GM12878 (cell line): ENCODE measurements at regions not wholly inside any gene's neighbourhood (a gene's known extent, or its start where the extent isn't known, plus 50 kb on each side); places are given as distances from the start of the nearest gene placed in this dataset.

Source experiments
- ATAC-seq: fragments of 200-7000 bp; cut with Tn5 transposase; 3 replicates; pipeline ENCODE4 v1.9.1; 2020; ENCODE audit warnings: mild to moderate bottlenecking, moderate library complexity
- BruUV-seq: library from RNA; stranded (reverse); fragments of 400-500 nt; replicated peaks from 2 replicates; lab custom pipeline; 2021; lab: Mats Ljungman, UMichigan
- CTCF ChIA-PET: fragments of 300-600 bp; sonication (Branson Sonifier 250); formaldehyde crosslinking; extraction: SDS; loops from one replicate; lab custom pipeline; 2021; ENCODE audit warnings: inconsistent platforms; lab: Yijun Ruan, JAX
- POLR2A ChIA-PET: fragments of 350-600 bp; formaldehyde crosslinking; extraction: SDS; loops from one replicate; lab custom pipeline; 2021; ENCODE audit warnings: inconsistent platforms; lab: Charles Lee
- RAD21 ChIA-PET: fragments of 300-600 bp; sonication (Branson Sonifier 250); formaldehyde crosslinking; loops from one replicate; lab custom pipeline; 2023; ENCODE audit warnings: antibody characterized with exemption; ENCODE audit not compliant: unreplicated experiment; lab: Charles Lee
- SMC1A ChIA-PET: fragments of 300-600 bp; sonication (Branson Sonifier 250); formaldehyde crosslinking; loops from one replicate; lab custom pipeline; 2023; ENCODE audit not compliant: unreplicated experiment, uncharacterized antibody; lab: Charles Lee
- DNase-seq: peaks from one replicate; pipeline ENCODE4 v3.0.0-alpha.2; 2011; ENCODE audit warnings: low read depth, low spot score
- FAIRE-seq: peaks from 3 replicates; lab custom pipeline; 2011; peaks lifted over from hg19 to GRCh38; lab: Jason Lieb, UNC
- H2AFZ ChIP-seq: 2 replicates; pipeline ENCODE4 v1.6.0; 2011; ENCODE audit warnings: low read depth, low read length, control low read depth; ENCODE audit not compliant: control insufficient read depth
- H3K27ac ChIP-seq: 2 replicates; pipeline ENCODE4 v1.5.1; 2011; ENCODE audit warnings: control low read depth; ENCODE audit not compliant: control insufficient read depth, insufficient read depth
- H3K27me3 ChIP-seq, 2 experiments: replicated peaks in 1 of 2; 2 replicates each; pipeline versions ENCODE4 v1.6.0 to v1.6.1; 2011; ENCODE audit warnings: low read length in 1 of 2; ENCODE audit not compliant: control insufficient read depth in 2 of 2, insufficient read depth in 2 of 2
- H3K36me3 ChIP-seq, 2 experiments: 2 replicates each; pipeline ENCODE4 v1.5.1; 2011; ENCODE audit warnings: low read length in 1 of 2; ENCODE audit not compliant: control insufficient read depth in 2 of 2, insufficient read depth in 2 of 2
- H3K4me1 ChIP-seq: 2 replicates; pipeline ENCODE4 v1.6.1; 2011; ENCODE audit warnings: mild to moderate bottlenecking, low read length, moderate library complexity, mixed read lengths; ENCODE audit not compliant: control insufficient read depth, insufficient read depth
- H3K4me2 ChIP-seq: 2 replicates; pipeline ENCODE4 v1.6.0; 2011; ENCODE audit warnings: control low read depth; ENCODE audit not compliant: control insufficient read depth, insufficient read depth
- H3K4me3 ChIP-seq: fragments of 200-600 bp; sonication (generic); 2 replicates; pipeline ENCODE4 v1.5.1; 2016
- H3K79me2 ChIP-seq: 2 replicates; pipeline ENCODE4 v1.6.0; 2011; ENCODE audit warnings: low read length; ENCODE audit not compliant: control insufficient read depth, insufficient read depth
- H3K9ac ChIP-seq: 2 replicates; pipeline ENCODE4 v1.8.0; 2011; ENCODE audit warnings: low read length, control low read depth, mixed read lengths; ENCODE audit not compliant: control insufficient read depth, insufficient read depth
- H3K9me3 ChIP-seq: replicated peaks from 3 replicates; pipeline ENCODE4 v1.5.1; 2011; ENCODE audit warnings: mild to moderate bottlenecking, low read length; ENCODE audit not compliant: control insufficient read depth, insufficient read depth
- H4K20me1 ChIP-seq: 2 replicates; pipeline ENCODE4 v1.6.0; 2011; ENCODE audit not compliant: control insufficient read depth, insufficient read depth
- CBFB ChIP-seq: IDR thresholded peaks from 2 replicates; pipeline ENCODE4 v1.6.1; 2016; ENCODE audit warnings: antibody characterized with exemption, low read depth
- EED ChIP-seq: sonication (generic); IDR thresholded peaks from 2 replicates; pipeline ENCODE4 v1.6.1; 2016; ENCODE audit warnings: antibody characterized with exemption, low read depth
- GABPA ChIP-seq: IDR thresholded peaks from 2 replicates; pipeline ENCODE4 v1.6.1; 2014; ENCODE audit warnings: antibody characterized with exemption, low read depth, mild to moderate bottlenecking, inconsistent platforms
- MAX ChIP-seq: IDR thresholded peaks from 2 replicates; pipeline ENCODE4 v1.6.1; 2012; ENCODE audit warnings: low read depth, low read length, improper control_type of control experiment
- NFIC ChIP-seq: IDR thresholded peaks from 2 replicates; pipeline ENCODE4 v1.6.1; 2012; ENCODE audit warnings: low read depth, mild to moderate bottlenecking, inconsistent platforms, low read length, moderate library complexity
- NR2C2 ChIP-seq: IDR thresholded peaks from 2 replicates; pipeline ENCODE4 v1.6.1; 2011; ENCODE audit warnings: borderline replicate concordance, low read depth; ENCODE audit not compliant: control insufficient read depth, insufficient read length
- PBX3 ChIP-seq: IDR thresholded peaks from 2 replicates; pipeline ENCODE4 v1.6.1; 2011; ENCODE audit warnings: mild to moderate bottlenecking, low read depth, low read length, moderate library complexity; ENCODE audit not compliant: insufficient replicate concordance
- POLR2AphosphoS5 ChIP-seq: IDR thresholded peaks from 2 replicates; pipeline ENCODE4 v1.6.1; 2011; ENCODE audit warnings: mild to moderate bottlenecking, low read length, inconsistent platforms
- SREBF2 ChIP-seq: IDR thresholded peaks from 2 replicates; pipeline ENCODE4 v1.6.1; 2012; ENCODE audit warnings: mild to moderate bottlenecking, low read length
- SRF ChIP-seq, 2 experiments: IDR thresholded peaks; 2 replicates each; pipeline ENCODE4 v1.6.1; 2011; ENCODE audit warnings: low read depth in 2 of 2, low read length in 2 of 2, mild to moderate bottlenecking in 1 of 2, moderate library complexity in 1 of 2
- TCF7 ChIP-seq: IDR thresholded peaks from 2 replicates; pipeline ENCODE4 v1.6.1; 2014; ENCODE audit warnings: antibody characterized with exemption, borderline replicate concordance
- YBX1 ChIP-seq: fragments of 450-650 bp; IDR thresholded peaks from 2 replicates; pipeline ENCODE4 v1.6.1; 2016; ENCODE audit warnings: antibody characterized with exemption
- ZBTB33 ChIP-seq: fragments of 450-650 bp; IDR thresholded peaks from 2 replicates; pipeline ENCODE4 v1.6.1; 2017; ENCODE audit warnings: mild to moderate bottlenecking
- ZNF622 ChIP-seq: fragments of 450-650 bp; IDR thresholded peaks from 2 replicates; pipeline ENCODE4 v1.6.1; 2017; ENCODE audit warnings: mild to moderate bottlenecking, inconsistent platforms
- ZZZ3 ChIP-seq: IDR thresholded peaks from 2 replicates; pipeline ENCODE4 v1.6.1; 2011; ENCODE audit warnings: low read depth; ENCODE audit not compliant: control insufficient read depth, insufficient read length
- WGBS: methylation state at CpG from one replicate; pipeline ENCODE4 v1.1.6; 2016; ENCODE audit warnings: low lambda C conversion rate; ENCODE audit not compliant: insufficient replicate concordance, insufficient coverage; ENCODE audit errors: missing lambda C conversion rate; 5-methylcytosine and 5-hydroxymethylcytosine counted together
- in situ Hi-C: fragments of 300-500 bp; cut with MboI; formaldehyde crosslinking; loops from 9 replicates; pipeline ENCODE4 v1.14.3; 2018; ENCODE audit warnings: mixed read lengths
- intact Hi-C: fragments of 100-400 bp; cut with micrococcal nuclease; formaldehyde crosslinking; loops from one replicate; pipeline ENCODE4 v1.14.2; 2022; ENCODE audit not compliant: unreplicated experiment
- TF ChIP-seq, protein P1 (sequence below): fragments of 450-650 bp; formaldehyde crosslinking; IDR thresholded peaks from 2 replicates; pipeline ENCODE4 v1.4.0; 2020; ENCODE audit warnings: mild to moderate bottlenecking, moderate library complexity

DNA sequence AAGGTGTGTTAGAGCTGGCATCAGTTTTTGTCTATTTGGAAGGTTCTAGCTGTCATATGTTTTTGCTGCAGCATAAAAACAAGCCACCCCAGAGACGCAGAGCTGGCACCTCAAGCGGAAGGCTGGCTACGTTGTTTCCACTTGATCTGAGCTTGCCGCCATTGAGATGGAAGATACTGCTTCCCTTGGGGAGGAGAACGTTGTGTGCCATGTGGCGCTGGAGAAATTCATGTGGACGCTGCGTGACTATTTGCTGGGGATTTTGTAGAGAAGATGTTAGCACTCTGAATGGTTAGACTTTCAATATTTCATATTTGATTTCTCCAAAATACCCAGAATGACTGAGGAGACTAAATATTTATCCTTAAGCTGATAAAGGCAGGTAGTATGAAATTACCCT lies 216.2 kb upstream of the ST6GAL2 start:
- Histone ChIP-seq H3K27ac (no peak overlapping the region), H3K9ac (no peak overlapping the region), H3K4me3 (no peak overlapping the region), H3K4me1 (no peaks in the 10 kb centered on the region), H3K4me2 (no peak overlapping the region), H2AFZ (no peak overlapping the region), H3K79me2 (no peaks in the 10 kb centered on the region), H3K27me3 (no peaks in the 10 kb centered on the region), H3K9me3 (no peaks in the 10 kb centered on the region), H4K20me1 (no peaks in the 10 kb centered on the region), H3K36me3 (no peaks in the 10 kb centered on the region)
- WGBS, result 68% methylated on average over 8 of the region's 8 CpGs
- ChIA-PET RAD21 (no interaction called here), POLR2A (no interaction called here), SMC1A (no interaction called here), CTCF (no interaction called here)
- no TSS peak for BruUV-seq
- in situ Hi-C loops, result no loop called here
- ATAC-seq (no peak), FAIRE-seq (no peak), DNase-seq (no peak)
- intact Hi-C loops, result no loop called here
- TF ChIP-seq EED (no peak), YBX1 (no peak), SREBF2 (no peak), NR2C2 (no peak), GABPA (no peak), CBFB (no peak), SRF (IDR thresholded peaks at IDR 0.05; ENCODE audit: low read depth in 2 of 2, low read length in 2 of 2) (no peak), POLR2AphosphoS5 (no peak), ZNF622 (no peak), TCF7 (no peak), ZBTB33 (no peak), NFIC (no peak), ZZZ3 (no peak), PBX3 (no peak), MAX (no peak)
- TF ChIP-seq, protein P1, sequence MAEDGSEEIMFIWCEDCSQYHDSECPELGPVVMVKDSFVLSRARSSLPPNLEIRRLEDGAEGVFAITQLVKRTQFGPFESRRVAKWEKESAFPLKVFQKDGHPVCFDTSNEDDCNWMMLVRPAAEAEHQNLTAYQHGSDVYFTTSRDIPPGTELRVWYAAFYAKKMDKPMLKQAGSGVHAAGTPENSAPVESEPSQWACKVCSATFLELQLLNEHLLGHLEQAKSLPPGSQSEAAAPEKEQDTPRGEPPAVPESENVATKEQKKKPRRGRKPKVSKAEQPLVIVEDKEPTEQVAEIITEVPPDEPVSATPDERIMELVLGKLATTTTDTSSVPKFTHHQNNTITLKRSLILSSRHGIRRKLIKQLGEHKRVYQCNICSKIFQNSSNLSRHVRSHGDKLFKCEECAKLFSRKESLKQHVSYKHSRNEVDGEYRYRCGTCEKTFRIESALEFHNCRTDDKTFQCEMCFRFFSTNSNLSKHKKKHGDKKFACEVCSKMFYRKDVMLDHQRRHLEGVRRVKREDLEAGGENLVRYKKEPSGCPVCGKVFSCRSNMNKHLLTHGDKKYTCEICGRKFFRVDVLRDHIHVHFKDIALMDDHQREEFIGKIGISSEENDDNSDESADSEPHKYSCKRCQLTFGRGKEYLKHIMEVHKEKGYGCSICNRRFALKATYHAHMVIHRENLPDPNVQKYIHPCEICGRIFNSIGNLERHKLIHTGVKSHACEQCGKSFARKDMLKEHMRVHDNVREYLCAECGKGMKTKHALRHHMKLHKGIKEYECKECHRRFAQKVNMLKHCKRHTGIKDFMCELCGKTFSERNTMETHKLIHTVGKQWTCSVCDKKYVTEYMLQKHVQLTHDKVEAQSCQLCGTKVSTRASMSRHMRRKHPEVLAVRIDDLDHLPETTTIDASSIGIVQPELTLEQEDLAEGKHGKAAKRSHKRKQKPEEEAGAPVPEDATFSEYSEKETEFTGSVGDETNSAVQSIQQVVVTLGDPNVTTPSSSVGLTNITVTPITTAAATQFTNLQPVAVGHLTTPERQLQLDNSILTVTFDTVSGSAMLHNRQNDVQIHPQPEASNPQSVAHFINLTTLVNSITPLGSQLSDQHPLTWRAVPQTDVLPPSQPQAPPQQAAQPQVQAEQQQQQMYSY (CRISPR knock-in tag), result no peak
